SK-N-SH (cell line): ENCODE measurements at regions not wholly inside any gene's neighbourhood (a gene's known extent, or its start where the extent isn't known, plus 50 kb on each side); places are given as distances from the start of the nearest gene placed in this dataset.

Experiments used
- CTCF ChIA-PET: fragments of 300-600, 350-600 bp; formaldehyde crosslinking; extraction: SDS; loops from one replicate; lab custom pipeline; 2021; lab: Yijun Ruan, JAX
- POLR2A ChIA-PET: fragments of 350-600 bp; sonication (Branson Sonifier 250); formaldehyde crosslinking; extraction: SDS; loops from one replicate; lab custom pipeline; 2020; ENCODE audit warnings: antibody characterized with exemption, inconsistent platforms; lab: Yijun Ruan, JAX
- DNase-seq: peaks from one replicate; pipeline ENCODE4 v3.0.0; 2012
- H2AFZ ChIP-seq: fragments of 200-600 bp; sonication (generic); 2 replicates; pipeline ENCODE4 v1.8.1; 2016; ENCODE audit warnings: antibody characterized with exemption, mild to moderate bottlenecking, low read depth
- H3F3A ChIP-seq: fragments of 200-600 bp; sonication (generic); replicated peaks from 2 replicates; pipeline ENCODE3; 2016; ENCODE audit warnings: antibody characterized with exemption, mild to moderate bottlenecking; ENCODE audit not compliant: insufficient read depth
- H3K27ac ChIP-seq, 2 experiments: fragments of 200-500 bp in 1 of 2; fragments of 200-600 bp in 1 of 2; sonication (Bioruptor generic) in 1 of 2; sonication (generic), shearing (Covaris generic) in 1 of 2; 2 replicates each; pipeline versions ENCODE4 v1.5.1 to v1.6.1; 2014 to 2016; ENCODE audit warnings: low read depth in 2 of 2, inconsistent platforms in 1 of 2, low read length in 1 of 2, mild to moderate bottlenecking in 1 of 2, mixed read lengths in 1 of 2
- H3K27me3 ChIP-seq: fragments of 200-600 bp; sonication (generic), shearing (Covaris generic); 2 replicates; pipeline ENCODE4 v1.6.1; 2016; ENCODE audit warnings: mixed run types; ENCODE audit not compliant: insufficient read depth
- H3K36me3 ChIP-seq, 2 experiments: fragments of 200-500 bp in 1 of 2; fragments of 200-600 bp in 1 of 2; sonication (Bioruptor generic) in 1 of 2; sonication (generic) in 1 of 2; replicated peaks in 1 of 2; 2 replicates each; pipeline versions ENCODE3 to v1.5.1; 2014 to 2016; ENCODE audit warnings: low read length in 1 of 2, mild to moderate bottlenecking in 1 of 2; ENCODE audit not compliant: insufficient read depth in 2 of 2, control insufficient read depth in 1 of 2
- H3K4me1 ChIP-seq, 2 experiments: fragments of 200-500 bp in 1 of 2; fragments of 200-600 bp in 1 of 2; sonication (Bioruptor generic) in 1 of 2; sonication (generic), shearing (Covaris generic) in 1 of 2; 2 replicates each; pipeline versions ENCODE4 v1.5.1 to v1.6.1; 2014 to 2016; ENCODE audit warnings: low read depth in 1 of 2, low read length in 1 of 2, mixed run types in 1 of 2; ENCODE audit not compliant: insufficient read depth in 2 of 2, control insufficient read depth in 1 of 2
- H3K4me2 ChIP-seq: fragments of 200-600 bp; sonication (generic), shearing (Covaris generic); 2 replicates; pipeline ENCODE4 v1.6.1; 2017; ENCODE audit warnings: mixed run types
- H3K4me3 ChIP-seq, 2 experiments: fragments of 200-500 bp in 1 of 2; fragments of 200-600 bp in 1 of 2; sonication (Bioruptor generic) in 1 of 2; sonication (generic), shearing (Covaris generic) in 1 of 2; 2 replicates each; pipeline versions ENCODE4 v1.5.1 to v1.8.1; 2014 to 2016; ENCODE audit warnings: low read depth in 2 of 2, inconsistent platforms in 1 of 2, low read length in 1 of 2, mild to moderate bottlenecking in 1 of 2, mixed read lengths in 1 of 2, moderate library complexity in 1 of 2
- H3K79me2 ChIP-seq: fragments of 200-600 bp; sonication (generic); 2 replicates; pipeline ENCODE4 v1.8.1; 2017; ENCODE audit warnings: mild to moderate bottlenecking; ENCODE audit not compliant: insufficient read depth
- H3K9ac ChIP-seq: fragments of 200-600 bp; sonication (generic); 2 replicates; pipeline ENCODE4 v1.6.1; 2017; ENCODE audit warnings: mixed run types
- H3K9me2 ChIP-seq: fragments of 200-600 bp; sonication (generic); 2 replicates; pipeline ENCODE4 v1.6.1; 2017; ENCODE audit warnings: mixed run types
- H3K9me3 ChIP-seq: fragments of 200-600 bp; sonication (generic); 2 replicates; pipeline ENCODE4 v1.6.1; 2017; ENCODE audit warnings: mixed run types, mild to moderate bottlenecking, moderate library complexity
- H4K20me1 ChIP-seq: fragments of 200-600 bp; sonication (generic); 2 replicates; pipeline ENCODE4 v1.6.1; 2017; ENCODE audit warnings: mild to moderate bottlenecking, mixed run types; ENCODE audit not compliant: insufficient read depth
- CTCF ChIP-seq: fragments of 200-600 bp; sonication (generic); IDR thresholded peaks from 2 replicates; pipeline ENCODE4 v1.6.1; 2017; ENCODE audit warnings: antibody characterized with exemption, mild to moderate bottlenecking, moderate library complexity
- ELF1 ChIP-seq: IDR thresholded peaks from 2 replicates; pipeline ENCODE4 v1.4.0; 2012
- EP300 ChIP-seq, 2 experiments: IDR thresholded peaks; 2 replicates each; pipeline versions ENCODE4 v1.4.0 to v1.6.1; 2012; ENCODE audit warnings: borderline replicate concordance in 1 of 2, low read depth in 1 of 2, low read length in 1 of 2
- FOSL2 ChIP-seq: IDR thresholded peaks from 2 replicates; pipeline ENCODE4 v1.4.0; 2012; ENCODE audit warnings: low read depth, mild to moderate bottlenecking, moderate library complexity, borderline replicate concordance
- FOXM1 ChIP-seq: IDR thresholded peaks from 2 replicates; pipeline ENCODE4 v1.4.0; 2012; ENCODE audit warnings: low read depth, mild to moderate bottlenecking
- GATA2 ChIP-seq: sonication (generic); formaldehyde crosslinking; IDR thresholded peaks from 2 replicates; pipeline ENCODE4 v1.5.0; 2020; ENCODE audit warnings: mild to moderate bottlenecking, missing genetic modification reagents
- IRF3 ChIP-seq: fragments of 150-350 bp; IDR thresholded peaks from 2 replicates; pipeline ENCODE4 v1.6.1; 2016; ENCODE audit warnings: mild to moderate bottlenecking, low read depth, low read length
- RAD21 ChIP-seq: IDR thresholded peaks from 2 replicates; pipeline ENCODE4 v1.6.1; 2012; ENCODE audit warnings: mild to moderate bottlenecking, low read length
- SIN3A ChIP-seq: IDR thresholded peaks from 2 replicates; pipeline ENCODE4 v1.6.1; 2012; ENCODE audit warnings: low read depth, mild to moderate bottlenecking, low read length, moderate library complexity, borderline replicate concordance
- SMC3 ChIP-seq: IDR thresholded peaks from 2 replicates; pipeline ENCODE4 v1.6.1; 2012; ENCODE audit warnings: low read depth, low read length, improper control_type of control experiment
- TAF1 ChIP-seq: IDR thresholded peaks from 2 replicates; pipeline ENCODE4 v1.6.1; 2012; ENCODE audit warnings: low read depth, mild to moderate bottlenecking, low read length, moderate library complexity, borderline replicate concordance
- USF1 ChIP-seq: IDR thresholded peaks from 2 replicates; pipeline ENCODE4 v1.4.0; 2012; ENCODE audit warnings: low read depth, borderline replicate concordance
- USF2 ChIP-seq: fragments of 150-350 bp; IDR thresholded peaks from 2 replicates; pipeline ENCODE4 v1.6.1; 2017; ENCODE audit warnings: antibody characterized with exemption, low read length, low read depth, borderline replicate concordance
- WGBS: methylation state at CpG from one replicate; pipeline ENCODE4 v1.1.6; 2017; ENCODE audit warnings: low lambda C conversion rate; 5-methylcytosine and 5-hydroxymethylcytosine counted together

GRCh38 chr6:76861403-76861802 is 601.9 kb downstream of the HTR1B start:
- Histone ChIP-seq H3K27me3 (no peaks in the 10 kb centered on the region), H3K9me2 (no peaks in the 10 kb centered on the region), H3K4me3 (no peak overlapping the region; a peak in 1 of 4 replicates), H4K20me1 (no peaks in the 10 kb centered on the region), H3K9me3 (no peaks in the 10 kb centered on the region), H3K36me3 (no peaks in the 10 kb centered on the region), H3K27ac (no peak overlapping the region), H2AFZ (no peak overlapping the region), H3F3A (peaks cover 5% of the 10 kb centered on the region), H3K79me2 (no peaks in the 10 kb centered on the region), H3K4me1 (no peaks in the 10 kb centered on the region), H3K4me2 (no peak overlapping the region), H3K9ac (no peak overlapping the region)
- TF ChIP-seq USF1 (no peak), CTCF (peak; percentile 55), FOXM1 (no peak), SMC3 (peak; percentile 26; the same call in 1 of the 2 replicates), RAD21 (peak; percentile 39)
- WGBS = 2% methylated on average over 2 of the region's 2 CpGs
- POLR2A ChIA-PET = no interaction called here
- CTCF ChIA-PET = interaction anchor here (0.6 to 2.2 kb wide), 23 partner anchors 8 to 1006 kb away, joined by 3 to 14 read pairs (median 4); no protein-coding TSS in a partner anchor
- peak; percentile 16 for DNase-seq

- no peaks in the 10 kb centered on the region for H4K20me1 ChIP-seq
- H3K9ac ChIP-seq = no peak overlapping the region
- H3K79me2 ChIP-seq = no peaks in the 10 kb centered on the region
- H3K4me2 ChIP-seq = no peak overlapping the region
- POLR2A ChIA-PET = no interaction called here
- H3K4me1 ChIP-seq = no peaks in the 10 kb centered on the region
- no peaks in the 10 kb centered on the region for H3F3A ChIP-seq
- H3K36me3 ChIP-seq = no peaks in the 10 kb centered on the region
- TF ChIP-seq EP300 (IDR thresholded peaks at IDR 0.05; ENCODE audit: borderline replicate concordance in 1 of 2, low read depth in 1 of 2, low read length in 1 of 2) = no peak
- no peak for TF ChIP-seq ELF1
- TF ChIP-seq GATA2 (CRISPR knock-in tag) = no peak
- no peak for TF ChIP-seq SIN3A
- no peak for TF ChIP-seq SMC3
- no peak for TF ChIP-seq IRF3
- TF ChIP-seq TAF1 = no peak
- TF ChIP-seq FOSL2 = no peak
- TF ChIP-seq USF2 = no peak
- TF ChIP-seq, all 33 proteins: peak for 0
- WGBS = 41% methylated on average over 5 of the region's 5 CpGs
- Histone ChIP-seq H3K9me2 (no peaks in the 10 kb centered on the region), H3K9me3 (no peaks in the 10 kb centered on the region), H3K27me3 (no peaks in the 10 kb centered on the region), H3K27ac (no peak overlapping the region), H2AFZ (no peak overlapping the region), H3K4me3 (no peak overlapping the region)
- no peak for DNase-seq
- CTCF ChIA-PET = no interaction called here
These were observed 607.2 kb downstream of the HTR1B start for GRCh38 chr6:76856065-76856464.
